ENCODE measurements at regions not wholly inside any gene's neighbourhood (a gene's known extent, or its start where the extent isn't known, plus 50 kb on each side); places are given as distances from the start of the nearest gene placed in this dataset.

GRCh38 chr5:19352120-19352519, 635.9 kb downstream of the CDH18 start:
- no peak overlapping the region for H3K4me3 ChIP-seq (ENCODE audit: low read depth in 2 of 2, low read length in 2 of 2)
- TF ChIP-seq REST (IDR thresholded peaks at IDR 0.05; ENCODE audit: insufficient read depth in 1 of 2, low read depth in 2 of 2, low read length in 1 of 2) (no peak), POLR2AphosphoS5 (IDR thresholded peaks at IDR 0.05; ENCODE audit: low read depth, low read length) (no peak), TCF7L2 (IDR thresholded peaks at IDR 0.05; ENCODE audit: low read depth, low read length) (no peak), SIN3A (IDR thresholded peaks at IDR 0.05; ENCODE audit: borderline replicate concordance, insufficient read depth, low read depth, low read length) (no peak), CTCF (IDR thresholded peaks at IDR 0.05) (no peak)
- in situ Hi-C loops (cut with HindIII; ENCODE audit: low pct_unique_long_range_greater_than_20kb, low sequenced_read_pairs) (no loop called here), intact Hi-C loops (cut with micrococcal nuclease; ENCODE audit: unreplicated experiment) (no loop called here)
- H3K36me3 ChIP-seq (ENCODE audit: control insufficient read depth, insufficient read depth, low read length) = no peaks in the 10 kb centered on the region
- ChIA-PET POLR2A (no interaction called here), CTCF (interaction anchor here (0.6 kb wide), 1 partner anchor 281 kb away, joined by 3 read pairs; no protein-coding TSS in a partner anchor)
- DNase-seq (ENCODE audit: low read depth, low spot score) = no peak
- ATAC-seq = no peak
- H3K4me1 ChIP-seq (ENCODE audit: control insufficient read depth, insufficient read depth, low read length) = no peaks in the 10 kb centered on the region
- H3K9me3 ChIP-seq (ENCODE audit: control insufficient read depth, insufficient read depth, low read depth, low read length) = no peaks in the 10 kb centered on the region
- H3K27ac ChIP-seq (ENCODE audit: low read length) = no peak overlapping the region
- BruUV-seq (replicated peaks) = no TSS peak
- H3K27me3 ChIP-seq (ENCODE audit: control insufficient read depth, insufficient read depth, low read length) = no peaks in the 10 kb centered on the region

- ChIA-PET POLR2A (no interaction called here), CTCF (no interaction called here)
- Histone ChIP-seq H3K9me3 (ENCODE audit: control insufficient read depth, insufficient read depth, low read depth, low read length) (no peaks in the 10 kb centered on the region), H3K4me1 (ENCODE audit: control insufficient read depth, insufficient read depth, low read length) (no peaks in the 10 kb centered on the region), H3K27ac (ENCODE audit: low read length) (no peak overlapping the region), H3K27me3 (ENCODE audit: control insufficient read depth, insufficient read depth, low read length) (no peaks in the 10 kb centered on the region), H3K4me3 (ENCODE audit: low read depth in 2 of 2, low read length in 2 of 2) (no peak overlapping the region), H3K36me3 (ENCODE audit: control insufficient read depth, insufficient read depth, low read length) (no peaks in the 10 kb centered on the region)
- intact Hi-C loops (cut with micrococcal nuclease; ENCODE audit: unreplicated experiment) = no loop called here
- ATAC-seq = no peak
- no TSS peak for BruUV-seq (replicated peaks)
- TF ChIP-seq CTCF (IDR thresholded peaks at IDR 0.05) (no peak), POLR2AphosphoS5 (IDR thresholded peaks at IDR 0.05; ENCODE audit: low read depth, low read length) (no peak), TCF7L2 (IDR thresholded peaks at IDR 0.05; ENCODE audit: low read depth, low read length) (no peak), REST (IDR thresholded peaks at IDR 0.05; ENCODE audit: insufficient read depth in 1 of 2, low read depth in 2 of 2, low read length in 1 of 2) (no peak), SIN3A (IDR thresholded peaks at IDR 0.05; ENCODE audit: borderline replicate concordance, insufficient read depth, low read depth, low read length) (no peak)
- in situ Hi-C loops (cut with HindIII; ENCODE audit: low pct_unique_long_range_greater_than_20kb, low sequenced_read_pairs) = no loop called here
- DNase-seq (ENCODE audit: low read depth, low spot score) = no peak
Observed at GRCh38 chr5:19369048-19369447, 619.0 kb downstream of the CDH18 start.
